ENCODE measurements at regions not wholly inside any gene's neighbourhood (a gene's known extent, or its start where the extent isn't known, plus 50 kb on each side); places are given as distances from the start of the nearest gene placed in this dataset.

DNA sequence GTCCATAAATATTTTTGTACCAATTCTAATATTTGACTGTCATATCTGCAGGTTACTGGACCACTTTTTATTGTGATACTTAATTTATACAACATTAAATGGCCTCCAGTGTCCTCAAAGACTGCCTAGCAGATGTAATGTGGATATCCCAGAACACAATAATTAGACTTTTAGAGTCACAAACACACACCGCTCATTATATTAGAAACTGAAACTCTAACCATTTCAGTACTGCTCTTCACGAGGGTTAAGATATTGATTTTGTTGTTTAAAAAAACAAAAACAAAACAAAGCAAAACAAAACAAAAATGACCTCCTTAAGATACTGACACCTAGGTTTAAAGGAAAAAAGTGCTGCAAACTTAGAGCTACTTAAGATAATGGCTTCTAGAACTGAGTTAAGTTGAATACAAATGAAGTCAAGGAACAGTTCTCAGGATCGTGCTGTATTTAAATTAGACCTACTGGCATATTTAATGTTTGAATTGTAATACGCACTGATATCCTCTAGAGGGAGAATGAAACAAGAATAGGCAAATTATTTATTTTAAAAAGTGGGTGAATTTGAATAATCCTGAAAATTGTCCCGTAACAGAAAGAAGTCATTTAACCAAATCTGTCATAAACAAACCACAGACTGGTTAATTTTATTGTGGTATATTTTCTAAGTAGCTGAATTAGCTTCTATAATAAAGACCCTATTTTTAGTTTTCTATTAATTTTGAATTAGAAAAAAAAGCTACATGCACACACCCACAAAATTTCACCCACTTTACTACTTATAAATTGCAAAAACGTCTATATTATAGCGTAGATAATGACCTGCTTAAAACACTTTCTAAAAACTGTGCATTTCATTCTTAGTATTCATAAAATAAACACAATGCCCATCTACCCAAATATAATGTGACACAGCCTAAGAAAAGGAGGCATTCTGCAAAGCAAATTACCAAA is 395.2 kb upstream of the DCN start:
- H3K4me3 Mint-ChIP-seq: peak overlapping the region; percentile 13
- H3K27me3 Mint-ChIP-seq: peaks cover 2% of the 10 kb centered on the region
- H3K36me3 Mint-ChIP-seq (ENCODE audit: low read depth): no peaks in the 10 kb centered on the region
- intact Hi-C loops (cut with micrococcal nuclease): loop anchor here (2.0 to 10.0 kb wide), 2 partner anchors 997 to 1073 kb away; no protein-coding TSS in a partner anchor
- H3K27ac Mint-ChIP-seq: no peak overlapping the region
- no peaks in the 10 kb centered on the region for H3K4me1 Mint-ChIP-seq (ENCODE audit: low read depth)
- no peaks in the 10 kb centered on the region for H3K9me3 Mint-ChIP-seq

GRCh38 chr12:91576432-91576831 is 393.8 kb upstream of the DCN start:
- Mint-ChIP-seq H3K36me3 (ENCODE audit: low read depth) (no peaks in the 10 kb centered on the region), H3K9me3 (no peaks in the 10 kb centered on the region), H3K27ac (no peak overlapping the region), H3K4me1 (ENCODE audit: low read depth) (no peaks in the 10 kb centered on the region), H3K27me3 (peaks cover 2% of the 10 kb centered on the region), H3K4me3 (no peak overlapping the region)
- intact Hi-C loops (cut with micrococcal nuclease): loop anchor here (2.0 to 10.0 kb wide), 2 partner anchors 998 to 1074 kb away; no protein-coding TSS in a partner anchor

DNA sequence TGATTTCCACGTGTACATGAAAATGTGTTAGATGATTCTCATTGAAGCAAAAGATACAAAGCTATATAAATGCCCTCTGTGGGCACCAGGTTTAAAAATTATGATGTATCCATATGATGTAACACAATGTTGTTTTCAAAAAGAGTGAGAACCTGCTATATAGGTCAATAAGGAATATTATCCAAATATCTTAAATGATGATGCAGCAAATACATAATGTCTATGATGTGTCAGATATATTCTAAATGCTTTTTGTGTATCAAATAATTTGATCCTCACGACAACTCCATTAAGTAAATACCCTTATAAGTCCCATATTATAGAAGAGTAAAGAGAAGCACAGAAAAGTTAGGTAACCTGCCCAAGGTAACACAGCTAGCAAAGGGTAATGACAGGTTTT is 393.0 kb upstream of the DCN start:
- intact Hi-C loops (cut with micrococcal nuclease): loop anchor here (2.0 to 10.0 kb wide), 2 partner anchors 999 to 1075 kb away; no protein-coding TSS in a partner anchor
- Mint-ChIP-seq H3K27ac (no peak overlapping the region), H3K27me3 (peaks cover 2% of the 10 kb centered on the region), H3K4me3 (no peak overlapping the region), H3K4me1 (ENCODE audit: low read depth) (no peaks in the 10 kb centered on the region), H3K36me3 (ENCODE audit: low read depth) (no peaks in the 10 kb centered on the region), H3K9me3 (no peaks in the 10 kb centered on the region)

DNA sequence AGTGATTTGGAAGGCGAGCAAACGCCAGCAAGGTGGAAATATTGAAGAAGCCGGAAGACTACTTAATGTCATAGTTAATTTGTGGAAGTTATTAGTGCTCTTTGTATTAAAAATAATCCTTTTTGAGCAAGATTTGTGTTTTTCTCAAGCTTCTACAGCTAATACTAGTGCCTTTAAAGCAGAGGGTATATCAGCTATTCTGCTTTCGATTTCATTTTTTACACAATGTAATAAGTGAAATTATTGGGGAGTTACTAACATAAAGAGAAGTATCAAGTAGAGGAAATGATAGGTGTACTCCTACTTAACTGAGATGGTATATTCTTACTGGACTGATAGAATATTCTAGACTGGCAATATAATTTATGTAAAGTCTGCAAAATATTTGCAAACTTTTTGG is 392.4 kb upstream of the DCN start:
- Mint-ChIP-seq H3K4me1 (ENCODE audit: low read depth) (no peaks in the 10 kb centered on the region), H3K27me3 (peaks cover 2% of the 10 kb centered on the region), H3K4me3 (no peak overlapping the region), H3K36me3 (ENCODE audit: low read depth) (no peaks in the 10 kb centered on the region), H3K9me3 (no peaks in the 10 kb centered on the region), H3K27ac (no peak overlapping the region)
- intact Hi-C loops (cut with micrococcal nuclease): loop anchor here (10.0 kb wide), 1 partner anchor 1000 kb away; no protein-coding TSS in a partner anchor

GRCh38 chr12:91574391-91574790 is 391.8 kb upstream of the DCN start:
- no peaks in the 10 kb centered on the region for H3K9me3 Mint-ChIP-seq

DNA sequence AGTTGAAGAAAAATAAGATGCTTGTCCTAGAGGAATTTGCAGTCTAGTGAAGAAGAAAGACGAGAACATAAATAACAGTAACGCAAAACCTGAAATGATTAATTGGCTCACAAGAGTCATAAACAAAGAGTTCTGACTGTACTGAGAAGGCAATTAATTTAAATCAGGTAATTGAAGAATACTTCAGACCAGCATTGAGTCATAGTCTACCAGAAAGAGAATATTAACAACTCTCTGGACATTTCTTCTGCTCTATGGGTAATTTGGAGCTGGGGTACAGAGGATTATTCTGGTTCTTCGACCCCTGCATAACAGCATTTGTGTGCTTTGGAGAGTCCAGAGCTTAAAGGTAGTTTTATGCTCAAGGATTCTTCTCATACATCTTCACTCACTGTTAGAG is 390.3 kb upstream of the DCN start:
- Mint-ChIP-seq H3K4me3 (no peak overlapping the region), H3K27me3 (peaks cover 2% of the 10 kb centered on the region), H3K27ac (no peak overlapping the region), H3K4me1 (ENCODE audit: low read depth) (no peaks in the 10 kb centered on the region), H3K9me3 (no peaks in the 10 kb centered on the region), H3K36me3 (ENCODE audit: low read depth) (no peaks in the 10 kb centered on the region)
- intact Hi-C loops (cut with micrococcal nuclease): loop anchor here (10.0 kb wide), 1 partner anchor 1002 kb away; no protein-coding TSS in a partner anchor

More at GRCh38 chr12:91574391-91574790, 391.8 kb upstream of the DCN start:
- H3K27me3 Mint-ChIP-seq: peaks cover 2% of the 10 kb centered on the region
- H3K27ac Mint-ChIP-seq: no peak overlapping the region
- no peaks in the 10 kb centered on the region for H3K36me3 Mint-ChIP-seq (ENCODE audit: low read depth)
- intact Hi-C loops (cut with micrococcal nuclease): loop anchor here (10.0 kb wide), 1 partner anchor 1000 kb away; no protein-coding TSS in a partner anchor
- no peak overlapping the region for H3K4me3 Mint-ChIP-seq
- no peaks in the 10 kb centered on the region for H3K4me1 Mint-ChIP-seq (ENCODE audit: low read depth)

DNA sequence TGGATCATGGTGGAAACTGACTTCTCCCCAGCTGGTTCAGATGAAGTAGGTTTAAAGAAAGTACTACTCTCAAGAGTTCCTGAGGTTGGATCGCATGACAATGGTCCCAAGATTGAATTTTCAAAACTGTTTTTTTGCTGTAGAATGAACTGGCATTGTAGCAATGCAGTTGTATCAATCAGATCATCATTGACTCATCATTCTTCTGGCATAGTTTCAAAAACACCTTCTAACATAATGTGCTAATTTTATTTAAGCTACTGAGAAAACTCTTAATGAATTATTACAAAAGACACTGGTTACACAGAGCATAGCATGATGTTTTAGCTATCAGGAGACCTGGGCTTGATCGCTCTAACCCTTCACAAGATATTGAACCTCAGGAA is 384.5 kb upstream of the DCN start:
- Mint-ChIP-seq H3K4me1 (ENCODE audit: low read depth) (no peaks in the 10 kb centered on the region), H3K9me3 (no peaks in the 10 kb centered on the region), H3K4me3 (no peak overlapping the region), H3K36me3 (ENCODE audit: low read depth) (no peaks in the 10 kb centered on the region), H3K27me3 (no peaks in the 10 kb centered on the region), H3K27ac (no peak overlapping the region)
- intact Hi-C loops (cut with micrococcal nuclease): no loop called here

DNA sequence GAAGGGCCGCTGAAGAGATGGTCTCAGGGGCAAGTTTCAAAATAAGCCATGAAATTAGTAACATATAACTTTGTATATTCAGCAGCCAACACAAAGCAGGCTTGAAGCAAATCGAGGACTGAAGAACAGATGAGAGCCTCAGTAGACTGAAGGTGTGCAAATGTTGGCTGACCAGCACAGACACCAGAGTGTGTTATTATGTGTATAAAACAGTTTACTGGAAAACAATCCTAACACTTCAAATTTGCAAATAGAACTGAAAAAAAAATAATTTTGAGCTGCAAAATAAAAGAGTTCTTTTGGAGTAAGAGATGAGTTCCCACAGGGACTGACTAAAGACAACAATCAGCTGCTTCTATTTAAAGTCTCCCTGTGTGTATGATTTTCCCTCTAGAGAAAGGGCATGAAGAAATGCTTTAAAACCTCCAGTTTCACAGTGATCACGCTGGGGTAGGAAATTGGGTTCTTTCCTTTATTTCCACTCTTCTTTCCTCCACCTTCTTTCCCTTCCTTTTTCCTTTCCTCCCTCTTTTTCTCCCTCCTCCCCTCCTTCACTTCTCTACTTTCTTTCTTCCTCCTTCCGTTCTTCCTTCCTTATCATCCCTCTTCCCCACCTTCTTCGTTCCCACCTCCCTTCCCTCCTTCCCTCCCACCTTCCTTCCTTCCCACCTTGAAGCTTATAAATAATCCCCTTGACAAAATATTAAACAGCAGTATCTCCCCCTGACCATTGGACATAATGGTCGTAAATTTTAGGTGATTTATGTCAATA is 383.9 kb upstream of the DCN start:
- H3K27ac Mint-ChIP-seq: no peak overlapping the region
- no peaks in the 10 kb centered on the region for H3K9me3 Mint-ChIP-seq
- intact Hi-C loops (cut with micrococcal nuclease): no loop called here
- H3K4me1 Mint-ChIP-seq (ENCODE audit: low read depth): no peaks in the 10 kb centered on the region
- H3K4me3 Mint-ChIP-seq: no peak overlapping the region
- H3K36me3 Mint-ChIP-seq (ENCODE audit: low read depth): no peaks in the 10 kb centered on the region
- H3K27me3 Mint-ChIP-seq: no peaks in the 10 kb centered on the region

DNA sequence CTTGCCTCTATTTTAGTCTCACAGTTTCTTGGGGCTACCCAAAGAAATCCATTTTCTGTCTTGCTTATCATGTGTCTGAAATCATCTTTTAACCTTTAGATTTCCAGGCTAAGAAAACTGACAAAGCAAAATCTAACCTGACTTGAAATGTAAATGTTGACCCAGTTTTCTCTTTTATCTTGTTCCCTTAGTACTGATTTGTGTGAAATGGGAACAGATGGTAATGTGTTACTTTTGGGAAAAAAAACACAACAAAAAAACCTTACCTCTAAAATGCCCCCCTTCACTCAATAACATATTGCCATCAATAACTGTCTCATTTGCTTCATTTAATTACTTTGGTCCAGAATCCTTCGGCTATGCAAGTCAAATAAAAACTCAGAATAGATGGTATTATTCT is 383.2 kb upstream of the DCN start:
- Mint-ChIP-seq H3K9me3 (no peaks in the 10 kb centered on the region), H3K4me3 (no peak overlapping the region), H3K27me3 (no peaks in the 10 kb centered on the region), H3K27ac (no peak overlapping the region), H3K4me1 (ENCODE audit: low read depth) (no peaks in the 10 kb centered on the region), H3K36me3 (ENCODE audit: low read depth) (no peaks in the 10 kb centered on the region)
- intact Hi-C loops (cut with micrococcal nuclease): no loop called here

GRCh38 chr12:91565246-91565645 is 382.6 kb upstream of the DCN start:
- Mint-ChIP-seq H3K9me3 (no peaks in the 10 kb centered on the region), H3K4me1 (ENCODE audit: low read depth) (no peaks in the 10 kb centered on the region), H3K27me3 (no peaks in the 10 kb centered on the region), H3K27ac (no peak overlapping the region), H3K4me3 (no peak overlapping the region), H3K36me3 (ENCODE audit: low read depth) (no peaks in the 10 kb centered on the region)
- intact Hi-C loops (cut with micrococcal nuclease): no loop called here

- intact Hi-C loops (cut with micrococcal nuclease): no loop called here
- no peaks in the 10 kb centered on the region for H3K27me3 Mint-ChIP-seq
- H3K9me3 Mint-ChIP-seq: peaks cover 10% of the 10 kb centered on the region
- H3K36me3 Mint-ChIP-seq (ENCODE audit: low read depth): no peaks in the 10 kb centered on the region
- no peak overlapping the region for H3K27ac Mint-ChIP-seq
- H3K4me3 Mint-ChIP-seq: no peak overlapping the region
- H3K4me1 Mint-ChIP-seq (ENCODE audit: low read depth): no peaks in the 10 kb centered on the region
Measured at GRCh38 chr12:91563011-91563765, 380.6 kb upstream of the DCN start.

- intact Hi-C loops (cut with micrococcal nuclease): no loop called here
- H3K36me3 Mint-ChIP-seq (ENCODE audit: low read depth): no peaks in the 10 kb centered on the region
- peaks cover 18% of the 10 kb centered on the region for H3K9me3 Mint-ChIP-seq
- H3K27ac Mint-ChIP-seq: no peak overlapping the region
- H3K27me3 Mint-ChIP-seq: no peaks in the 10 kb centered on the region
- H3K4me3 Mint-ChIP-seq: no peak overlapping the region
- H3K4me1 Mint-ChIP-seq (ENCODE audit: low read depth): no peaks in the 10 kb centered on the region
Measured at GRCh38 chr12:91562476-91562875, 379.9 kb upstream of the DCN start.

- H3K9me3 Mint-ChIP-seq: peaks cover 22% of the 10 kb centered on the region
- no peak overlapping the region for H3K27ac Mint-ChIP-seq
- no peak overlapping the region for H3K4me3 Mint-ChIP-seq
- intact Hi-C loops (cut with micrococcal nuclease): no loop called here
- H3K4me1 Mint-ChIP-seq (ENCODE audit: low read depth): no peaks in the 10 kb centered on the region
- H3K27me3 Mint-ChIP-seq: no peaks in the 10 kb centered on the region
- no peaks in the 10 kb centered on the region for H3K36me3 Mint-ChIP-seq (ENCODE audit: low read depth)
Measured at GRCh38 chr12:91561958-91562325, 379.3 kb upstream of the DCN start.
